GM19025 (cell line): ENCODE measurements at regions not wholly inside any gene's neighbourhood (a gene's known extent, or its start where the extent isn't known, plus 50 kb on each side); places are given as distances from the start of the nearest gene placed in this dataset.

Experiments used
- ATAC-seq: cut with Tn5 transposase; IDR thresholded peaks from one replicate; pipeline ENCODE4 v1.9.1; 2021; ENCODE audit warnings: mild to moderate bottlenecking, low read depth, moderate library complexity; ENCODE audit not compliant: unreplicated experiment

DNA sequence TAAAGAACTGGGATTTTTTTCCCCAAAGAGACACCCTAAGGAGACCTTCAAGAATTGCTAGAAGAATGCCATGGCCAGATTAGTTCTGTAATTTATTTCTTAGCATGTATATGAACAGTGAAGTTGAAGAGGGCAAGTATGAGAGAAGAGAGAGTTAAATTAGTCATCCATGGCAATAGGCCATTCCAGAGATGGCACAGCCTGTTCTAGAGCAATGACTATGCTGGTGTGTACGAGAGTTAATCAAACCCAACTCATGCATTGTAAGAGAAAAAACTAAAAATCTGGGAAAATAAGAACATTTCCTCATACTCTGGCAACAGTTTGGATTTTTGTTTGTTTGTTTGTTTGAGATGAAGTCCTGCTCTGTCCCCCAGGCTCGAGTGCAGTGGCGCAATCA is 112.1 kb upstream of the PIK3C3 start:
- no peak for ATAC-seq

DNA sequence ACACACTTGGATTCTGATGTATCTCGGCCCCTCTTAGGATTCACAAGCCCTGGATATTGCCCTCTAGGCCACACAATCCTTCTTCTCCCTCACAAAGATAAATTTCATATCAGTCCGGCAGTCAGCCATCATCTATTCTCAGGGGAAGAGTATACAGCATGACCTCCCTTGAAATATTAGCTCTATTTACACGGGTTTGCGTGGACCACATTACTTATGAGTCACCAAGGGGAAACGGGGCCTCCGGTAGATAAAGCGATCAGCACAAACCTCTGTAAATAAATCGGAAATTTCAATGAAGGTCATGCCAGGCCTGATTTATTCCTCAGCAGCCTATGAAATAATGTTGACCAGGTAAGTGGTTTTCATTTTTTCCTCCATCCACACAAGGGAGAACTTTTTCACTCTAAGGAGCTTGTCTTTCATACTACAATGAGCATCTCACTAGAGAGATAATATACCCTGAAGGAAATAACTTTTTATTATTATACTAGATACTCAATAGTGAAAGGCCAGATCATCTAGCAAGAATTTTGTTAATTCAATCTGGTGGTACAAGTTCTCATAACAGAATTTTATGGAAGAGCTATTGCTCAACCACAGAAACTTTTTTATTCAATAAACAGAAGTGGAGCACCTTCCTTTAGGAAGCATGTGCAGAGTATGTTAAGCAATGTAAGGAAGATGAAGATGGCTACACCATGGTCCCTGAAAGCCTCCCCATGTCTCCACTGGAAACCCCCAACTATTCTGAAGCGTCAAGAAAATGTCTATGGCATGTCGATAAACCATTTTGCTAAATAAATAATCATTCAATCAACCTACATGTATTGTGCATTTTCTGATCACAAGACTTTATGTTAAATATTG is 125.2 kb upstream of the PIK3C3 start:
- no peak for ATAC-seq

DNA sequence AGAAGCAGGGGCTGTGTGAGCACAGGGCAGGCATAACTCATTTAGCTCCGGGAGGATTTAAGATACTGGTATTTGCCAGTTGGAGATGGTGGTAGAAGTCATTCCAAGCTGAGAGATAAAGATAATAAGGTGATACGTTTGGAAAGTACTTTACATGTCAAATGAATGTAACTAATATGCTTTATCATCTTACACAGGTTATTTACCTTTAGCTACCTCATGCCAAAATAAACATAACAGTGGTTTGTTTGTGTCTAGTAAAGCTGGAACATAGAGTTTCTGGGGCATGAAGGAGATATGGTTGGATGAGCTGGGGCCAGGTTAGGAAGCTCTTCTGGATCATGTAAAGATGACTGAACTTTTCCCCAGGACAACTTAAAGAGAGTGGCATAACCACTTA is 126.9 kb upstream of the PIK3C3 start:
- ATAC-seq: no peak

DNA sequence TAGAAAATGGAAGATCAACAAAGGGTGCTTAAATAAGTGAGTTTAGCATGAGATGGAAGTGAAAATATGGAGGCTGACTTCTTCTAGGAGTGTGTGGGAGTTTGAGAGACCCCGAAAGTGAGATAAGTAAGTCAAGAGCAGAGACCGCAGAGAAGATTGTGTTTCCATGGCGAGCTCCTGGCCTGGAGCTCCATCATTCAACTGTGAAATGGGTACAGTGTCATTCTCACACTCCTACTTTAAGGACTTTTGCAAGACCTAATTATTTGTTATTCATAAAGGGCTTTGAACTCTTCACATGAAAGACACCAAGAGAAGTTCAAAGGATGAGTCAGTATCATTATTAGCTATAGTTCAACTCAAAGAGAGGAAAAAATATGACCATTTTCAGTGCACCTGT is 134.2 kb upstream of the PIK3C3 start:
- ATAC-seq: no peak

DNA sequence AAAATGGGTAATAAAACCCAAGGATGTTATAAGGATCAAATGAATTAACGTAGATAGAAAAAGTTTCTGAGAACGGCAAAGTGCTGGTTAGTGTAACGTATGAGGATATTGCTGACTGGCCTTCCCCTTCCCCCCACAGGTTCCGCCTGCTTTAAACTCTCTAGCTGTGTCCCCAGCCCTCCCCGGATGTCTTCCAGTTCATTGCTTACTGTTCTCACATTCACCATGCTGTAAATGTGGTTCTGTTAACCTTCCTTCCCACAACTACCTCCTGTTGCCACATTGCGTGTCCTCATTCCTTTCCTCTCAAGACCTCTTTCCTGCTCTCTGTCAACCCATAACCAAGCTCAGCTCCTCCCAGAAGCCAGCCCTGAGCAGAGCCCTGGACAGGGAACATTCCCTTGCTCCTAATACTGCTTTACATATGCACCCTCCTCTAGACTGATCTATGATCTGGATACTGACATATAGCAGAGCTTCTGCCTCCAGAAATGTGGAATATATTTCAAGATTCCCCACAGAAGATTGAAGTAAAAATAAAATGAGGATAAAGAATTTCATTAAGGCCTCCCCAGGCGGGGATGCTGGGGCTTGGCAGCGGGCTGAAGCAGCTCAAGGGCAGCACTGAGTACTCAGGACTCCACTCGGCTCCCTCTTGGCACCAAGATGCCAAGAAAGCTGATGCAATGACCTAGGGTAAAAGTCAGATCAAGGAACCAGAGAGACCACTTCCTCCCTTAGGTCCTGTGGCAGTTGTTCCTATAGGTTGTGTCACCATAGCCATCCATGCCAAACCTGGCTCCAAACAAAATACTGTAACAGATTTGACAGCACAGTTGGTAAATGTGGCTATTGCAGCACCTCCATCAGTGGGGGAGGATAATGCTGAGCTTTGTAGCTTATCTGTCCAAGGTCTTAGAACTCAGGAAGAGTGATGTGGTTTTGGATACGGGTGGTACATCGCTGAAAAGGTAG is 136.4 kb upstream of the PIK3C3 start:
- ATAC-seq: no peak

DNA sequence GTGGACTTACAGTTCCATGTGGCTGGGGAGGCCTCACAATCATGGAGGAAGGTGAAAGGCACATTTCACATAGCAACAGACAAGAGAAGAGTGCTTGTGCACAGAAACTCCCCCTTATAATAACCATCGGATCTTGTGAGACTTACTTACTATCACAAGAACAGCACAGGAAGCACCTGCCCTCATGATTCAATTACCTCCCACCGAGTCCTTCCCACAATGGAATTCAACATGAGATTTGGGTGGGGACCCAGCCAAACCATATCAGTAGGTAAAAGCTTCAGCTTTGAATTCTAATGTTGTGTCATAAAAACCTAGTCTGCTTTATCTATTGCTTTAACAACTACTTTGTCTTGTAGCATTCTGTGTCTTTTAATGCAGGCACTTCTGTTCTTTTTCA is 140.4 kb upstream of the PIK3C3 start:
- ATAC-seq: no peak

DNA sequence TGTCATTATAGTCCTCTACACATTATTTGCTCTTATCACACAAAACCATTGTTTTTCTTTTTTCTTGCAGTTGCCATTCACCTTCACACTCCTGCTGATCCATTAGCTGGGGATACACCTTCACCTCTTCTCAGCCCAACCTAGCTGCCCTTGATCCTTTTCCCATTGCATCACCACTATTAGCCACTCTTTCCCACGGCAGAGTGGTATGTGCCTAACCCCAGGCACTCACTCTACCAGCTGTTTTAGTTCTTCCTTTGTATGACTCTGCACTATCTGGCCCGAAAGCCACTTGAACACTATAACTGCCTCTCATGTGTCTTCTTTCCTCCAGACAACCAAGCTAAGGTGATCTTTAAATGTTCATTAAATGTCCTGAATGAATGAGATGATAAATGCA is 145.4 kb upstream of the PIK3C3 start:
- ATAC-seq: no peak

DNA sequence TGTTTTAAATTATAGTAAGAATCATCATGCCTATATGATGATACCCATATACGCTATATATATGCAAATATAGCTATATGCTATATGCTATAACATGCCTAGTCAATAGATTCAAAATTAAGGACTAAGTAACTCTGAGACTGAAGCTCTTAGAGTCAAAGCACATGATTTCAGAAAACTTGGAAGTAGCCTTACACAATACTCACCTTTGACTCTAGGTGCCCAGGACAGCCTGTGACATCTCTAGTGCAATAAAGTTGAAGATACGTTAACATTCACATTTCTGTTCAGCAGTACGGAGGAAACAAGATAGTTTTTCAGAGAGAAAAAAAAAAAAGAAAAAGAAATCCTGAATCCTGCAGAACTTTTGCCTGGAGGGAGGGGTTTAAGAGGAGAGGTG is 149.7 kb upstream of the PIK3C3 start:
- no peak for ATAC-seq

DNA sequence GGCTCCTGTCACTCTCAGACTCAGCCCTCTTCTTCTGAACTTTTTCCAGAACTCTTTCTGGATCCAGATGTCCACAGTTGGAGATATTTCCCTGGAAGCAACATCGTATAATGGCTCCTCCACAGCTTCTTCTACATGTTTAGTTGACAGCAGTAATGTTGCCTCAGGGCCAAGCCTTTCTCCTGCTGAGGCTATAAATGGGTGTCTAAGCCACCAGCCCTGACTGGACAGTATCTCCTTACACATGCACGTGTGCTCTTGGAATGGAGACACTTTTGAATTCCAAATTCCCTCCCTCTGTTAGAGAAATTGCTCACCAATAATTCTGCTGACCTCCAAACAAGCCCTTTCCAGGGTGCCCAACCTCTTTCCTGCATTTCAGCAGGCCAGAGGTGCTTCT is 156.2 kb upstream of the PIK3C3 start:
- no peak for ATAC-seq

DNA sequence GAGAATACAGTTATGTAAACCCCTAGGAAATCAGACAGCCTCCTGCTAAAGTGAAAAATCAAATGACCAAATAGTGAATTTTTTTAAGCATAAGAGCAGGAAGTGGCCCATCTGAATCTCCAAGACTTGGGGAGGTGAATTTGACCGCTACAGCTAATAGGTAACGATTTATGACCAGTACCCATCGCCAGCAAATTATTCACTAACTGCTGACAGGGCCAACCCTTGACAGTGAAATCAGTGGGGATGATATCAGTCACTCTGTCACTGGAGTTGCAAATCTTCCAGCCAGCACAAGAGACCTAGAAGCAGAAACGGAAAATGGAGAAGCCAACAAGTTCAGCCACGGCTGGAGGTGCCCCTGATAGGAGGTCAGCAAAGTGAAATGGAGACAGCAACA is 164.3 kb upstream of the PIK3C3 start:
- ATAC-seq: no peak

DNA sequence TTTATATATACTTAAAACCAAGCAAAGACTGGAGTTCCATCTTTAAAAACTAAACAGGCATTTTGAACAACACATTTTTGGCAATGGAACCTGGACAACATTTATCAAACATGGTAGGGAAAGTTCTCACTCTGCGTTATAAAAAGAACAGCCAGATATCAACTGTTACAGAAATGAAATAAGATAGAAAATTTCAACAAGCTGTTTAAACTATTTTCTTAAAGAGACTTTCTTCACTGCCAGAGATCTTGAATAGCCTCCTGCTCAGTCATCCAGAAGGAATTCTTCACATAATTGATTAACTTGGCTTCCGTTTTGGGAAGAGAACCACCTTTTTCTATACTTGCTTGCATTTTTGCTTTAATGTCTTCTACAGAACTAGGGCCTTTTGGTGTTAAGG is 166.0 kb upstream of the PIK3C3 start:
- no peak for ATAC-seq

DNA sequence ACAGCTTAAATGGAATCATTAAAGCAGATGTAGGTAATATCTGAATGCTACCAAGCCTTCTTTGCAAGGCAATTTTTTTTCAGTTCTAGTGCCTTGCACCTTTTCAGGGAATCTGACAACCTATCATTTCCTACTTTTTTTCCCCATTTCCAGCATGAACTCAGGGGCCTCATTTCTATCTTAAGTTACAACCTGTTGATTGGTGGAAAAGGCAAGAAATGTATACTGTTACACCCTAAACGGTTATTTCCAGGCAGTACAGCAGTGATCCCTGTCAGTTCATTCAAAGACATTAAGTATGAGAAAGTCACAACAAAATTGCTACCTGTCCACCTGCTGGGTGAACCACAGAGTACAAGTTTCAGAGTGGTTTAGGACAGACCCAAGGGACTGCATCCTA is 171.2 kb upstream of the PIK3C3 start:
- no peak for ATAC-seq

DNA sequence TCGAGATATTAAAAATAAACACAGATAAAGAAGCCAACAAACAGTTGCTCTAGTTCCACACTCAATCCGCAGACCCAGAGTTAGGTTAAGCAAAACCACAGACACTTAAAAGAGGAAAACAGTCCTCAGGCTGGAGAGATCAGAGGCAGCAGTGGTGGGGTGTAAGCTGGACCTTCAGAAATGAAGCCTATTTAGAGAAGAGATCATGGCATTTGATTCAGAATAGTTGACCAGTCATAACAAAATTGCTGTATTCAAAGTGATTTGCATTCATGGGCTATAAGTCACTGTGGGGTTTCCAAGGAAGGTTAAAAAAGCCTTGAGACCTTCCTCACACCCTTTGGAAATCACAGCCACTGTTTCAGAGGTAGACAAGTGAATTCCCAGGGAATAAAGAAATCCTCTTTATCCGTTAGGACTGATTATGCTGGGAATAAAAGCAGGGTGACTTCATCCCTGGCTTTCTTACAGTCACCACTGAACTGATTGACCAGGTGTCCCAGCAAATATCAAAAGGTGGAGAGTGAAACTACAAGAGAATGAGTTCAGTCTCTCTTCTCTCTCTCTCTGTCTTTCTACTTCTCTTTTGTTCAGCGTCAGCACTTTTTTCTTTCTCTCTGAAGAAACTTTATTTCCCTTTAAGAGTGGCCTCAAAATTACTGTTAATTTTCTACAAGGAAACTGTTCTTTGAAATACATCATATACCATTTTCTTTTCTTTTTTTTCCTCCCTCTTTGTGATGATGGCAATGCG is 171.8 kb upstream of the PIK3C3 start:
- no peak for ATAC-seq

DNA sequence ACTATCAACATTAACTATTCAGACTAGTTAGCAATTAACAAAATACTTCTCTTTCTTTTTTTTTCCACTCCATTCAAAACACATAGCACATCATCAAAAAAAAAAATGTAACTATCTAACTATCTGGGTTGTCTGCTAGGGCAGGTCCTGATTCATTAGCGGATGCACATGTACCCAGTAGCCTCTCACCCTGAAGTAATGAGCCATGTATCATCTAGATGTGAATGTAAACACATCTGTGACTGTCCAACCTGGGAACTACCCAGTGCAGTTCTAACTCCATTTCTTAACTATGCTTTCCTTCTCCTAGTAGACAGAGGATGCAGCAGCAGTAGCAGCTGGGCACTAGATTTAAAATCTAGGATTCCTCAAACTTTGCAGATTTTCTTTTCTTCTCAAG is 183.1 kb upstream of the PIK3C3 start:
- ATAC-seq: no peak

DNA sequence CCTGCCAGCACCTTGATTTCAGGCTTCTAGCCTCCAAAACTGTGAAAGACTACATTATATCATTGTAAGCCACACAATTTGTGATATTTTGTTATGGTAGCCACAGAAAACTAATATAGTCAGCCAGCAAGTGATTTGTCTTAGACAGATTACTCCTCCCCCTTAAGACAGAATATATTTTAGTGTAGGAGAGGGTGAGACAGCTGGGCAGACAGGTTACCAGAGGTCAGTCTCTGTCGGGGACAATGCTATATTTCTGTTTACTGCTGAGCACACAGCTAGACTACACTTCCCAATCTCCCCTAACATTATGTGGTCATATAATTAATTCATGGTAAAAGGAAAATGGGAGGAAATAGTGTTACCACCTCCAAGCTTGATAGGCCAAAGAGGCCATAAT is 185.8 kb upstream of the PIK3C3 start:
- ATAC-seq: no peak

DNA sequence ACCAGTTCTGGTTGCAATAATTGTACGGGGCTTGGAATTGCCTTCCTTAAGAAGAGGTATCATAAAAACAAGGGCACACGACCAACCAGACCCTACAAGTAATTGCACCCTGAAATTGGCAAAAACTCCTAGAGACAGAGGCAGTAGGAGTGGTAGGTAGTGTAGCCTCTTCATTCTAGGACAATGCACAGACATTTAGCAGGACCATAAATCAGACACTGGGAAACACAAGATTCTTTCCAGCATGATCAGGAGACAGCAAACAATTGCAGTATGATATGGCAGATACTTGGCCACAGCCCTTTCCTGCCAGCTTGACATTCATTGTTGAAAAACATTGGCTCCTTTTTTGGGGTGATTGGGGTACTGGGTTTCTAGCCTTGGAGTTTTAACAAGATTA is 186.6 kb upstream of the PIK3C3 start:
- no peak for ATAC-seq

DNA sequence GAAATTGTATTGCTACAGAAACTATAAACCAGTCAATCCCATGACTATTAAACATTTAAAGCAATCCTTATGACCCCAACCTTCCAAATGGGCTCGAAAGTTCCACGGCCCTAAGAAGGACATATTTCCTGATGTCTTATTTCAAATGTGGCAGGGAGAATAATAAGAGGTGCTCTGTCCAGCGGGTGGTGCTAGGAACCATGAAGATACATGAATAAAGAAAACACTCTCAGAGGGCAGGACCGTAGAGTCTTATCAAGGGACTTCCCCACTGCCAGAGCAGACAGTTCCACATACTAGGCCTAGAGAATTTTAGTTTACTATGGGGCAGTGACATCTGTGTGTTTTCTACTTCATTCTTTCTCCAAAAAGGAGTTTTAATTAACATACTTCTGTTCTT is 187.1 kb upstream of the PIK3C3 start:
- ATAC-seq: no peak

DNA sequence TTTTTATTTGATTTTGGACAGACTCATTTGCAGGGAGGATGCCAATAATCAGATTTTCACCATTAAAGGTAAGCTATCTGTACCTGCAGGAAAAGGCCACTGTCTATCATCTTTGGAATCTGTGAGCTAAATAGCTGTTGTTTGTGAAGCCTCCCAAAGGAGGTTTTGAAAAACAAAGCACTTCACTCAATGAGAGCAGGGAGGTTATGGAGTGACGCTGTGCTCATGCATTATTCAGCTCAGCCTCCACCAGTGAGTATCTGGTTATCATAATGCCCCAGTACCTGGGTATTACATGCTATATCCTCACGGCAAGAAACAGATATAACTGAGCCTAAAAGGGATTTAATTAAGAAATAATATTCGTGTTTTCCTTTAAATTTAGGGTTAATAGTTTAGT is 189.6 kb upstream of the PIK3C3 start:
- no peak for ATAC-seq

DNA sequence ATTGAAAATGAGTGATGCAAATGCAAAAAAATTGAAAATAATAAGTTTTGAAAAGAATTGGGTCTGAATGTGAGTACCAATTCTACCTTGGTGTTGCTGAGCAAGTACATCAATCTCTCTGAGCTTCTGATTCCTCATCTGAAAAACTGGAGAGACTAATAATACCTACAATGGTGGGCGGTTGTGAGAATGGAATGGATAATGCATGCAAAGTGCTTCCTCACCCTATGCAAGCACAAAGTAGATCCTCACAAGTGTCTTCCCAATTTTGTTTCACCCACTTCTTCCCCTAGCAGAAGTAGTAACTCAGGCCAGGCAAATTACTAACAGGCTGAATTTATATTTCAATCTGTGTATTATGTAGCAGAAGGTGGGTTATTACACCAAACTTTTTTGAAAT is 191.7 kb upstream of the PIK3C3 start:
- no peak for ATAC-seq

DNA sequence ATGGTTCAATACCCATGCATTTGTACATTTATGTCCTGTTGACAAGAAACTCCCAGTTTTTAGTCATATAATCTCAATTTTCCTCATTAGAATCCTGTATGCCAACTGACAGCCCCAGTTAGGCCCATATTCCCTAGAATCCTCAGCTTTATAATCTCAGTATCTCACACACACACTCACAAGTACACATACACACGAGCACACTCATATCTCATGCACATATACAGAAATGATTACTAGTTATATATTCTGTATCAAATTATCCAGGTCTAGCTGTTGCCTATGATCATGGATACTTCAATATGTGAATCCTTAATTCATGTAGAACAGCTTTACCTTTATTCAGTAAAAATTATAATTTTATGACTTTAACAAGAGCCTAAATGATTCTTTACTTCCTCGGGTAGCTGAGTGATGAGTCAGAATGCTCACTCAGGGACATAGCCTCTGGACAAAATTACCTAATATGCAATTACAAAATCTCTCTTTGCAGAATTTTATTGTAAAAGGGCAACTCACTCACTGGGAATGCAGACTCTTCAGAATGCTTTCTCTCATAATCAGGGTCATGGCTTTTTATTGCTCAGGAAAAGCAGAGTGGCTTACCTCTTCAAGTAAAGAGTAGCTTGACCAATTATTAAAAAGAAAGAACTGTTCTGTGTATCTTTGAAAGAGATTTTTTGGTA is 193.6 kb upstream of the PIK3C3 start:
- ATAC-seq: no peak
